NB4 (cell line): ENCODE measurements at regions not wholly inside any gene's neighbourhood (a gene's known extent, or its start where the extent isn't known, plus 50 kb on each side); places are given as distances from the start of the nearest gene placed in this dataset.

Experiments used
- CTCF ChIP-seq: IDR thresholded peaks from one replicate; pipeline ENCODE4 v1.5.1; 2012; ENCODE audit warnings: low read depth, low read length
- MAX ChIP-seq: IDR thresholded peaks from 2 replicates; pipeline ENCODE4 v1.6.1; 2011; ENCODE audit warnings: low read depth, low read length
- MYC ChIP-seq: IDR thresholded peaks from 2 replicates; pipeline ENCODE4 v1.6.1; 2011; ENCODE audit warnings: low read depth, low read length
- POLR2A ChIP-seq: IDR thresholded peaks from 2 replicates; pipeline ENCODE4 v1.6.1; 2011; ENCODE audit warnings: mild to moderate bottlenecking; ENCODE audit not compliant: insufficient read length; ENCODE audit errors: extremely low read depth

- TF ChIP-seq CTCF: no peak
- no peak for TF ChIP-seq MYC
- TF ChIP-seq POLR2A: no peak
- no peak for TF ChIP-seq MAX
These were observed 116.6 kb downstream of the ATXN3L start for GRCh38 chrX:13203271-13203670.
